H1 (cell line): ENCODE measurements at regions not wholly inside any gene's neighbourhood (a gene's known extent, or its start where the extent isn't known, plus 50 kb on each side); places are given as distances from the start of the nearest gene placed in this dataset.

Source experiments
- CBX8 ChIP-seq: fragments of 300-800, 300-1000 bp; sonication (generic); IDR thresholded peaks from 2 replicates; pipeline ENCODE4 v1.7.1; 2016; ENCODE audit warnings: low read depth, low read length, borderline replicate concordance
- CEBPB ChIP-seq: IDR thresholded peaks from 2 replicates; pipeline ENCODE4 v1.6.1; 2012; ENCODE audit warnings: low read depth, low read length
- CHD1 ChIP-seq: IDR thresholded peaks from 2 replicates; pipeline ENCODE4 v1.6.1; 2012; ENCODE audit warnings: low read depth, low read length, improper control_type of control experiment
- HDAC6 ChIP-seq: IDR thresholded peaks from one replicate; pipeline ENCODE4 v1.7.1; 2012; ENCODE audit warnings: low read depth, mild to moderate bottlenecking, inconsistent platforms, low read length, moderate library complexity
- JUN ChIP-seq: IDR thresholded peaks from 2 replicates; pipeline ENCODE4 v1.6.1; 2011; ENCODE audit warnings: low read depth, mild to moderate bottlenecking, improper control_type of control experiment, low read length
- NRF1 ChIP-seq: IDR thresholded peaks from 2 replicates; pipeline ENCODE4 v1.6.1; 2011; ENCODE audit warnings: mild to moderate bottlenecking, low read depth, low read length, improper control_type of control experiment
- PHF8 ChIP-seq: fragments of 200-600 bp; sonication (generic); conservative IDR thresholded peaks from 2 replicates; pipeline ENCODE4 v1.7.1; 2012; ENCODE audit warnings: low read depth, mild to moderate bottlenecking, inconsistent platforms, low read length, moderate library complexity
- POLR2A ChIP-seq, 2 experiments: IDR thresholded peaks; 1 replicate in 1 of 2; 2 replicates in 1 of 2; pipeline ENCODE4 v1.6.1; 2011; ENCODE audit warnings: low read depth in 2 of 2, low read length in 2 of 2, mild to moderate bottlenecking in 2 of 2; ENCODE audit errors: control extremely low read depth in 1 of 2
- POLR2AphosphoS5 ChIP-seq: IDR thresholded peaks from 2 replicates; pipeline ENCODE4 v1.6.1; 2011; ENCODE audit warnings: low read depth, low read length
- RXRA ChIP-seq: IDR thresholded peaks from 2 replicates; pipeline ENCODE4 v1.6.1; 2011; ENCODE audit warnings: low read depth, mild to moderate bottlenecking, low read length, moderate library complexity; ENCODE audit not compliant: insufficient read depth
- SP1 ChIP-seq: IDR thresholded peaks from 2 replicates; pipeline ENCODE4 v1.6.1; 2011; ENCODE audit warnings: low read depth, low read length
- TAF1 ChIP-seq: IDR thresholded peaks from 2 replicates; pipeline ENCODE4 v1.6.1; 2011; ENCODE audit warnings: mild to moderate bottlenecking, low read depth, low read length
- TF ChIP-seq, protein P1 (sequence below), 3 experiments: IDR thresholded peaks; 1 replicate in 2 of 3; 2 replicates in 1 of 3; pipeline versions ENCODE4 v1.5.1 to v1.6.1; 2011; ENCODE audit warnings: low read length in 3 of 3, mild to moderate bottlenecking in 3 of 3, inconsistent platforms in 2 of 3, low read depth in 1 of 3, moderate library complexity in 1 of 3; ENCODE audit not compliant: insufficient read depth in 1 of 3; ENCODE audit errors: control extremely low read depth in 1 of 3

GRCh38 chr3:156776031-156776430, 50.1 kb upstream of the LEKR1 start:
- TF ChIP-seq, protein P1, sequence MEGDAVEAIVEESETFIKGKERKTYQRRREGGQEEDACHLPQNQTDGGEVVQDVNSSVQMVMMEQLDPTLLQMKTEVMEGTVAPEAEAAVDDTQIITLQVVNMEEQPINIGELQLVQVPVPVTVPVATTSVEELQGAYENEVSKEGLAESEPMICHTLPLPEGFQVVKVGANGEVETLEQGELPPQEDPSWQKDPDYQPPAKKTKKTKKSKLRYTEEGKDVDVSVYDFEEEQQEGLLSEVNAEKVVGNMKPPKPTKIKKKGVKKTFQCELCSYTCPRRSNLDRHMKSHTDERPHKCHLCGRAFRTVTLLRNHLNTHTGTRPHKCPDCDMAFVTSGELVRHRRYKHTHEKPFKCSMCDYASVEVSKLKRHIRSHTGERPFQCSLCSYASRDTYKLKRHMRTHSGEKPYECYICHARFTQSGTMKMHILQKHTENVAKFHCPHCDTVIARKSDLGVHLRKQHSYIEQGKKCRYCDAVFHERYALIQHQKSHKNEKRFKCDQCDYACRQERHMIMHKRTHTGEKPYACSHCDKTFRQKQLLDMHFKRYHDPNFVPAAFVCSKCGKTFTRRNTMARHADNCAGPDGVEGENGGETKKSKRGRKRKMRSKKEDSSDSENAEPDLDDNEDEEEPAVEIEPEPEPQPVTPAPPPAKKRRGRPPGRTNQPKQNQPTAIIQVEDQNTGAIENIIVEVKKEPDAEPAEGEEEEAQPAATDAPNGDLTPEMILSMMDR (IDR thresholded peaks at IDR 0.05; ENCODE audit: control extremely low read depth in 1 of 3, insufficient read depth in 1 of 3, low read depth in 1 of 3, low read length in 3 of 3), result no peak
- TF ChIP-seq TAF1 (no peak), SP1 (no peak), HDAC6 (no peak), POLR2AphosphoS5 (no peak), JUN (no peak), CEBPB (no peak), CHD1 (no peak), CBX8 (no peak), PHF8 (no peak), NRF1 (no peak), RXRA (no peak), POLR2A (IDR thresholded peaks at IDR 0.05; ENCODE audit: control extremely low read depth in 1 of 2, low read depth in 2 of 2, low read length in 2 of 2) (no peak)
